Stimulated activated effector memory CD8-positive, alpha-beta T cell treated with anti-CD3 and anti-CD28 coated beads, Interleukin-12 subunit alpha, Interleukin-12 subunit beta, amount 100 ng/mL, for 72 hours (primary cell): ENCODE measurements at regions not wholly inside any gene's neighbourhood (a gene's known extent, or its start where the extent isn't known, plus 50 kb on each side); places are given as distances from the start of the nearest gene placed in this dataset.

Experiments
- ATAC-seq: fragments of 150-1000 bp; cut with Tn5 transposase; 2 replicates; pipeline ENCODE4 v1.10.0; 2021
- DNase-seq, 2 donors: peaks; one replicate each; pipeline ENCODE4 v3.0.0; 2021 to 2022; ENCODE audit warnings: low spot score in 2 of 2
- H3K27ac Mint-ChIP-seq: one replicate; pipeline ENCODE4 v1.8.0; 2022; ENCODE audit warnings: mild to moderate bottlenecking, mixed read lengths
- H3K36me3 Mint-ChIP-seq: one replicate; pipeline ENCODE4 v1.8.0; 2022; ENCODE audit warnings: mild to moderate bottlenecking, mixed read lengths
- H3K4me1 Mint-ChIP-seq: one replicate; pipeline ENCODE4 v1.8.0; 2022; ENCODE audit warnings: mixed read lengths
- H3K4me3 Mint-ChIP-seq: one replicate; pipeline ENCODE4 v1.8.0; 2022; ENCODE audit warnings: mild to moderate bottlenecking, mixed read lengths
- H3K9me3 Mint-ChIP-seq: one replicate; pipeline ENCODE4 v1.8.0; 2022; ENCODE audit warnings: mixed read lengths

- no peak for ATAC-seq
Measured at GRCh38 chr6:135759831-135760230, 91.7 kb upstream of the PDE7B start.

GRCh38 chr6:135774006-135774405 is 77.5 kb upstream of the PDE7B start:
- Mint-ChIP-seq H3K36me3 (no peaks in the 10 kb centered on the region), H3K27ac (no peak overlapping the region), H3K9me3 (peaks cover 3% of the 10 kb centered on the region), H3K4me1 (no peaks in the 10 kb centered on the region), H3K4me3 (no peak overlapping the region)
- ATAC-seq (no peak), DNase-seq (no peak)

More at GRCh38 chr6:135759831-135760230, 91.7 kb upstream of the PDE7B start:
- H3K4me3 Mint-ChIP-seq, result no peak overlapping the region
- no peaks in the 10 kb centered on the region for H3K36me3 Mint-ChIP-seq
- no peaks in the 10 kb centered on the region for H3K9me3 Mint-ChIP-seq
- no peaks in the 10 kb centered on the region for H3K4me1 Mint-ChIP-seq
- no peak for DNase-seq
- no peak overlapping the region for H3K27ac Mint-ChIP-seq

- DNase-seq, result no peak
- Mint-ChIP-seq H3K36me3 (no peaks in the 10 kb centered on the region), H3K27ac (no peak overlapping the region), H3K4me3 (no peak overlapping the region), H3K4me1 (peaks cover 6% of the 10 kb centered on the region), H3K9me3 (no peaks in the 10 kb centered on the region)
- ATAC-seq, result no peak
Measured at GRCh38 chr6:135779213-135779612, 72.3 kb upstream of the PDE7B start.

- H3K4me1 Mint-ChIP-seq, result peaks cover 6% of the 10 kb centered on the region
- ATAC-seq (no peak), DNase-seq (no peak)
- H3K9me3 Mint-ChIP-seq, result no peaks in the 10 kb centered on the region
- no peak overlapping the region for H3K4me3 Mint-ChIP-seq
- H3K36me3 Mint-ChIP-seq, result no peaks in the 10 kb centered on the region
- H3K27ac Mint-ChIP-seq, result no peak overlapping the region
Measured at GRCh38 chr6:135780326-135780725, 71.2 kb upstream of the PDE7B start.

GRCh38 chr6:135782546-135782945 is 69.0 kb upstream of the PDE7B start:
- Mint-ChIP-seq H3K4me3 (no peak overlapping the region), H3K36me3 (no peaks in the 10 kb centered on the region), H3K9me3 (no peaks in the 10 kb centered on the region), H3K4me1 (peaks cover 6% of the 10 kb centered on the region), H3K27ac (no peak overlapping the region)
- no peak for DNase-seq
- ATAC-seq, result no peak

- Mint-ChIP-seq H3K9me3 (no peaks in the 10 kb centered on the region), H3K27ac (no peak overlapping the region), H3K4me3 (no peak overlapping the region), H3K4me1 (peaks cover 6% of the 10 kb centered on the region), H3K36me3 (no peaks in the 10 kb centered on the region)
- ATAC-seq, result no peak
- DNase-seq, result no peak
Measured at GRCh38 chr6:135784507-135784906, 67.0 kb upstream of the PDE7B start.

- no peaks in the 10 kb centered on the region for H3K9me3 Mint-ChIP-seq
- H3K4me3 Mint-ChIP-seq, result no peak overlapping the region
- H3K4me1 Mint-ChIP-seq, result no peaks in the 10 kb centered on the region
- no peak for ATAC-seq
- no peaks in the 10 kb centered on the region for H3K36me3 Mint-ChIP-seq
- no peak for DNase-seq
- no peak overlapping the region for H3K27ac Mint-ChIP-seq
Measured at GRCh38 chr6:135789375-135790050, 62.0 kb upstream of the PDE7B start.

- H3K4me1 Mint-ChIP-seq, result no peaks in the 10 kb centered on the region
- no peaks in the 10 kb centered on the region for H3K36me3 Mint-ChIP-seq
- H3K9me3 Mint-ChIP-seq, result no peaks in the 10 kb centered on the region
- ATAC-seq, result no peak
- DNase-seq, result no peak
- no peak overlapping the region for H3K27ac Mint-ChIP-seq
- no peak overlapping the region for H3K4me3 Mint-ChIP-seq
Measured at GRCh38 chr6:135791441-135791840, 60.1 kb upstream of the PDE7B start.

GRCh38 chr6:135796643-135797305 is 54.7 kb upstream of the PDE7B start:
- no peak for ATAC-seq
- Mint-ChIP-seq H3K27ac (no peak overlapping the region), H3K9me3 (no peaks in the 10 kb centered on the region), H3K4me1 (peaks cover 12% of the 10 kb centered on the region), H3K36me3 (no peaks in the 10 kb centered on the region), H3K4me3 (no peak overlapping the region)
- DNase-seq, result no peak

GRCh38 chr6:135797361-135797760 is 54.1 kb upstream of the PDE7B start:
- no peak for DNase-seq
- no peaks in the 10 kb centered on the region for H3K36me3 Mint-ChIP-seq
- H3K4me3 Mint-ChIP-seq, result no peak overlapping the region
- no peak overlapping the region for H3K27ac Mint-ChIP-seq
- no peaks in the 10 kb centered on the region for H3K9me3 Mint-ChIP-seq
- no peak for ATAC-seq
- H3K4me1 Mint-ChIP-seq, result peaks cover 12% of the 10 kb centered on the region

- no peak overlapping the region for H3K27ac Mint-ChIP-seq
- no peak for ATAC-seq
Measured at GRCh38 chr6:135798751-135799515, 52.6 kb upstream of the PDE7B start.

More at GRCh38 chr6:135798751-135799515, 52.6 kb upstream of the PDE7B start:
- H3K36me3 Mint-ChIP-seq, result no peaks in the 10 kb centered on the region
- peaks cover 12% of the 10 kb centered on the region for H3K4me1 Mint-ChIP-seq
- no peak for DNase-seq
- H3K9me3 Mint-ChIP-seq, result no peaks in the 10 kb centered on the region
- no peak overlapping the region for H3K4me3 Mint-ChIP-seq
